ENCODE measurements at regions not wholly inside any gene's neighbourhood (a gene's known extent, or its start where the extent isn't known, plus 50 kb on each side); places are given as distances from the start of the nearest gene placed in this dataset.

DNA sequence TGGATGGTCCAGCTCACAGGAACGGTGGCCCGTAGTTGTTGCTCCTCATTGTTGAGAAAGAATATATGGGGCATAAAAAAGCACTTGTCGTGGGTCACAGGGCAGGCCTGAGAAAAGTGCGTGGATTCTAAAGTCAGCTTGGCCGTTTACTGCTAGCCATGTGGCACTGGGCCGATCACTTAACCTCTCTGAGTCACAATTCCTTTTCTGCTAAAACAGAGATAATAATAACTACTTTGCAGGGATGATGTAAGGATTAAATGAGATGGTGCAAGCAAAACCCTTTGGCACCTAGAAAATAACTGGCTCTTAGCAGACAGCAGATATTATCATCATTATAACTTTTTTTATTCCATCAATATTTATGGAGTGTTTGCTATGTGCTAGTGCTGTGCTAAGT lies 579.7 kb downstream of the CCDC171 start:
- TF ChIP-seq MYC (IDR thresholded peaks at IDR 0.05; ENCODE audit: borderline replicate concordance, low read length) = no peak
- WGBS (ENCODE audit: missing lambda C conversion rate) = 90% methylated on average over 6 of the region's 6 CpGs
- no peak overlapping the region for H3K4me2 ChIP-seq
- CTCF ChIA-PET = interaction anchor here (1.1 to 3.1 kb wide), 9 partner anchors 8 to 265 kb away, joined by 3 to 15 read pairs (median 11); no protein-coding TSS in a partner anchor
- POLR2A ChIA-PET = no interaction called here
- H3K9me3 ChIP-seq = peaks cover 3% of the 10 kb centered on the region; the same call in 1 of the 3 replicates
- FAIRE-seq = no peak
- ATAC-seq = no peak
- no peak for DNase-seq (ENCODE audit: low read depth in 1 of 2, low spot score in 1 of 2)
- H3K27ac ChIP-seq = no peak overlapping the region
- peaks cover 12% of the 10 kb centered on the region for H3K4me1 ChIP-seq
- no peak overlapping the region for H3K4me3 ChIP-seq

DNA sequence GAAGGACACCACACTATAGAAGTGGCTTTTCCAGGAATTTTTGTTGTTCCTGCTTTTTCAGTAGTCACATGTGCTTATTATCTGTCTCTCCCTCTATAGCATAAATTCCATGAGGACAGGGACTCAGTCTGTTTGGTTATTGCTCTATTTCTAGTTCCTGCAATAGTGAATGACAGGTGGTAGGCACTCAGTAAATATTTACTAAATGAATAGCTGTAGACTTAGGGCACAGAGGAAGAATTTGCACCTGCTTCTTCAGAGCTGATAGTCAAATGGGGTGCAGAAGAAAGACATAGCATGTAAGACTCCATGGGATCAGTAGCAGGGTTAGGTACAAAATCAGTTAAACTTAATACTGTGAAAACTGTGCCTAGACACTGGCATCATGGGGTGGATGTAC lies 580.2 kb downstream of the CCDC171 start:
- ChIA-PET POLR2A (no interaction called here), CTCF (interaction anchor here (0.9 to 3.1 kb wide), 21 partner anchors 8 to 266 kb away, joined by 3 to 15 read pairs (median 6); no protein-coding TSS in a partner anchor)
- FAIRE-seq = no peak
- Histone ChIP-seq H3K4me3 (no peak overlapping the region), H3K4me1 (peaks cover 12% of the 10 kb centered on the region), H3K27ac (peak overlapping the region in 1 of 2 experiments; percentile 61; a peak in 3 of 6 replicates), H3K4me2 (peak overlapping the region; percentile 55; the same call in 2 of the 3 replicates), H3K9me3 (peaks cover 3% of the 10 kb centered on the region; the same call in 1 of the 3 replicates)
- ATAC-seq = no peak
- no peak for DNase-seq (ENCODE audit: low read depth in 1 of 2, low spot score in 1 of 2)
- TF ChIP-seq TP53 (CRISPR knock-in tag; IDR thresholded peaks at IDR 0.05) (no peak), GATA3 (IDR thresholded peaks at IDR 0.05; ENCODE audit: borderline replicate concordance) (no peak), NFE2L2 (conservative IDR thresholded peaks at IDR 0.05; ENCODE audit: low read length) (no peak), CEBPB (IDR thresholded peaks at IDR 0.05) (no peak), EP300 (IDR thresholded peaks at IDR 0.05) (no peak), KDM1A (IDR thresholded peaks at IDR 0.05; ENCODE audit: low read depth) (no peak), HOXA7 (CRISPR knock-in tag; IDR thresholded peaks at IDR 0.05) (no peak), FOSL2 (IDR thresholded peaks at IDR 0.05) (no peak), FOSL2 (CRISPR knock-in tag; IDR thresholded peaks at IDR 0.05) (no peak), SREBF2 (IDR thresholded peaks at IDR 0.05) (no peak), EHMT2 (IDR thresholded peaks at IDR 0.05; ENCODE audit: low read depth) (no peak), POLR2AphosphoS2 (conservative IDR thresholded peaks at IDR 0.05; ENCODE audit: low read length) (no peak), NPAS2 (CRISPR knock-in tag; IDR thresholded peaks at IDR 0.05; ENCODE audit: borderline replicate concordance) (no peak), BHLHE40 (IDR thresholded peaks at IDR 0.05; ENCODE audit: low read depth, low read length) (no peak), FOXS1 (CRISPR knock-in tag; IDR thresholded peaks at IDR 0.05) (no peak)
- TF ChIP-seq, protein P1, sequence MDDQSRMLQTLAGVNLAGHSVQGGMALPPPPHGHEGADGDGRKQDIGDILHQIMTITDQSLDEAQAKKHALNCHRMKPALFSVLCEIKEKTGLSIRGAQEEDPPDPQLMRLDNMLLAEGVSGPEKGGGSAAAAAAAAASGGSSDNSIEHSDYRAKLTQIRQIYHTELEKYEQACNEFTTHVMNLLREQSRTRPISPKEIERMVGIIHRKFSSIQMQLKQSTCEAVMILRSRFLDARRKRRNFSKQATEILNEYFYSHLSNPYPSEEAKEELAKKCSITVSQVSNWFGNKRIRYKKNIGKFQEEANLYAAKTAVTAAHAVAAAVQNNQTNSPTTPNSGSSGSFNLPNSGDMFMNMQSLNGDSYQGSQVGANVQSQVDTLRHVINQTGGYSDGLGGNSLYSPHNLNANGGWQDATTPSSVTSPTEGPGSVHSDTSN (IDR thresholded peaks at IDR 0.05) = no peak
- TF ChIP-seq, protein P2, sequence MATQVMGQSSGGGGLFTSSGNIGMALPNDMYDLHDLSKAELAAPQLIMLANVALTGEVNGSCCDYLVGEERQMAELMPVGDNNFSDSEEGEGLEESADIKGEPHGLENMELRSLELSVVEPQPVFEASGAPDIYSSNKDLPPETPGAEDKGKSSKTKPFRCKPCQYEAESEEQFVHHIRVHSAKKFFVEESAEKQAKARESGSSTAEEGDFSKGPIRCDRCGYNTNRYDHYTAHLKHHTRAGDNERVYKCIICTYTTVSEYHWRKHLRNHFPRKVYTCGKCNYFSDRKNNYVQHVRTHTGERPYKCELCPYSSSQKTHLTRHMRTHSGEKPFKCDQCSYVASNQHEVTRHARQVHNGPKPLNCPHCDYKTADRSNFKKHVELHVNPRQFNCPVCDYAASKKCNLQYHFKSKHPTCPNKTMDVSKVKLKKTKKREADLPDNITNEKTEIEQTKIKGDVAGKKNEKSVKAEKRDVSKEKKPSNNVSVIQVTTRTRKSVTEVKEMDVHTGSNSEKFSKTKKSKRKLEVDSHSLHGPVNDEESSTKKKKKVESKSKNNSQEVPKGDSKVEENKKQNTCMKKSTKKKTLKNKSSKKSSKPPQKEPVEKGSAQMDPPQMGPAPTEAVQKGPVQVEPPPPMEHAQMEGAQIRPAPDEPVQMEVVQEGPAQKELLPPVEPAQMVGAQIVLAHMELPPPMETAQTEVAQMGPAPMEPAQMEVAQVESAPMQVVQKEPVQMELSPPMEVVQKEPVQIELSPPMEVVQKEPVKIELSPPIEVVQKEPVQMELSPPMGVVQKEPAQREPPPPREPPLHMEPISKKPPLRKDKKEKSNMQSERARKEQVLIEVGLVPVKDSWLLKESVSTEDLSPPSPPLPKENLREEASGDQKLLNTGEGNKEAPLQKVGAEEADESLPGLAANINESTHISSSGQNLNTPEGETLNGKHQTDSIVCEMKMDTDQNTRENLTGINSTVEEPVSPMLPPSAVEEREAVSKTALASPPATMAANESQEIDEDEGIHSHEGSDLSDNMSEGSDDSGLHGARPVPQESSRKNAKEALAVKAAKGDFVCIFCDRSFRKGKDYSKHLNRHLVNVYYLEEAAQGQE (IDR thresholded peaks at IDR 0.05) = no peak
- TF ChIP-seq, protein P3, sequence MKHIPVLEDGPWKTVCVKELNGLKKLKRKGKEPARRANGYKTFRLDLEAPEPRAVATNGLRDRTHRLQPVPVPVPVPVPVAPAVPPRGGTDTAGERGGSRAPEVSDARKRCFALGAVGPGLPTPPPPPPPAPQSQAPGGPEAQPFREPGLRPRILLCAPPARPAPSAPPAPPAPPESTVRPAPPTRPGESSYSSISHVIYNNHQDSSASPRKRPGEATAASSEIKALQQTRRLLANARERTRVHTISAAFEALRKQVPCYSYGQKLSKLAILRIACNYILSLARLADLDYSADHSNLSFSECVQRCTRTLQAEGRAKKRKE (CRISPR knock-in tag; IDR thresholded peaks at IDR 0.05; ENCODE audit: low read depth) = no peak
- TF ChIP-seq, protein P4, sequence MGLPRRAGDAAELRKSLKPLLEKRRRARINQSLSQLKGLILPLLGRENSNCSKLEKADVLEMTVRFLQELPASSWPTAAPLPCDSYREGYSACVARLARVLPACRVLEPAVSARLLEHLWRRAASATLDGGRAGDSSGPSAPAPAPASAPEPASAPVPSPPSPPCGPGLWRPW (IDR thresholded peaks at IDR 0.05) = no peak
- TF ChIP-seq, protein P5, sequence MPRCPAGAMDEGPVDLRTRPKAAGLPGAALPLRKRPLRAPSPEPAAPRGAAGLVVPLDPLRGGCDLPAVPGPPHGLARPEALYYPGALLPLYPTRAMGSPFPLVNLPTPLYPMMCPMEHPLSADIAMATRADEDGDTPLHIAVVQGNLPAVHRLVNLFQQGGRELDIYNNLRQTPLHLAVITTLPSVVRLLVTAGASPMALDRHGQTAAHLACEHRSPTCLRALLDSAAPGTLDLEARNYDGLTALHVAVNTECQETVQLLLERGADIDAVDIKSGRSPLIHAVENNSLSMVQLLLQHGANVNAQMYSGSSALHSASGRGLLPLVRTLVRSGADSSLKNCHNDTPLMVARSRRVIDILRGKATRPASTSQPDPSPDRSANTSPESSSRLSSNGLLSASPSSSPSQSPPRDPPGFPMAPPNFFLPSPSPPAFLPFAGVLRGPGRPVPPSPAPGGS (IDR thresholded peaks at IDR 0.05) = no peak
- TF ChIP-seq, protein P6, sequence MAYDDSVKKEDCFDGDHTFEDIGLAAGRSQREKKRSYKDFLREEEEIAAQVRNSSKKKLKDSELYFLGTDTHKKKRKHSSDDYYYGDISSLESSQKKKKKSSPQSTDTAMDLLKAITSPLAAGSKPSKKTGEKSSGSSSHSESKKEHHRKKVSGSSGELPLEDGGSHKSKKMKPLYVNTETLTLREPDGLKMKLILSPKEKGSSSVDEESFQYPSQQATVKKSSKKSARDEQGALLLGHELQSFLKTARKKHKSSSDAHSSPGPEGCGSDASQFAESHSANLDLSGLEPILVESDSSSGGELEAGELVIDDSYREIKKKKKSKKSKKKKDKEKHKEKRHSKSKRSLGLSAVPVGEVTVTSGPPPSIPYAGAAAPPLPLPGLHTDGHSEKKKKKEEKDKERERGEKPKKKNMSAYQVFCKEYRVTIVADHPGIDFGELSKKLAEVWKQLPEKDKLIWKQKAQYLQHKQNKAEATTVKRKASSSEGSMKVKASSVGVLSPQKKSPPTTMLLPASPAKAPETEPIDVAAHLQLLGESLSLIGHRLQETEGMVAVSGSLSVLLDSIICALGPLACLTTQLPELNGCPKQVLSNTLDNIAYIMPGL (CRISPR knock-in tag; IDR thresholded peaks at IDR 0.05; ENCODE audit: borderline replicate concordance) = no peak
